ENCODE measurements at regions not wholly inside any gene's neighbourhood (a gene's known extent, or its start where the extent isn't known, plus 50 kb on each side); places are given as distances from the start of the nearest gene placed in this dataset.

- no peaks in the 10 kb centered on the region for H3K27me3 ChIP-seq (ENCODE audit: control insufficient read depth, insufficient read depth, low read length)
- no peak overlapping the region for H3K27ac ChIP-seq (ENCODE audit: low read length)
- no peaks in the 10 kb centered on the region for H3K4me1 ChIP-seq (ENCODE audit: control insufficient read depth, low read depth, low read length)
- no peaks in the 10 kb centered on the region for H3K36me3 ChIP-seq (ENCODE audit: control insufficient read depth, low read depth, low read length)
- H3K9ac ChIP-seq (ENCODE audit: low read length): no peak overlapping the region
- H3K4me3 ChIP-seq (ENCODE audit: low read length): no peak overlapping the region
- no peaks in the 10 kb centered on the region for H3K9me3 ChIP-seq (ENCODE audit: control insufficient read depth, low read depth, low read length)
These were observed 154.7 kb downstream of the ERMARD start for GRCh38 chr6:169906004-169906687.

GRCh38 chr6:169905041-169905807 is 153.8 kb downstream of the ERMARD start:
- Histone ChIP-seq H3K27me3 (ENCODE audit: control insufficient read depth, insufficient read depth, low read length) (no peaks in the 10 kb centered on the region), H3K4me3 (ENCODE audit: low read length) (no peak overlapping the region), H3K4me1 (ENCODE audit: control insufficient read depth, low read depth, low read length) (no peaks in the 10 kb centered on the region), H3K36me3 (ENCODE audit: control insufficient read depth, low read depth, low read length) (no peaks in the 10 kb centered on the region), H3K9me3 (ENCODE audit: control insufficient read depth, low read depth, low read length) (no peaks in the 10 kb centered on the region), H3K27ac (ENCODE audit: low read length) (no peak overlapping the region), H3K9ac (ENCODE audit: low read length) (no peak overlapping the region)

GRCh38 chr6:169904051-169904922 is 152.9 kb downstream of the ERMARD start:
- Histone ChIP-seq H3K27me3 (ENCODE audit: control insufficient read depth, insufficient read depth, low read length) (no peaks in the 10 kb centered on the region), H3K4me1 (ENCODE audit: control insufficient read depth, low read depth, low read length) (no peaks in the 10 kb centered on the region), H3K27ac (ENCODE audit: low read length) (no peak overlapping the region), H3K4me3 (ENCODE audit: low read length) (no peak overlapping the region), H3K36me3 (ENCODE audit: control insufficient read depth, low read depth, low read length) (no peaks in the 10 kb centered on the region), H3K9ac (ENCODE audit: low read length) (no peak overlapping the region), H3K9me3 (ENCODE audit: control insufficient read depth, low read depth, low read length) (no peaks in the 10 kb centered on the region)

GRCh38 chr6:169903122-169903521 is 151.7 kb downstream of the ERMARD start:
- H3K4me3 ChIP-seq (ENCODE audit: low read length): no peak overlapping the region
- no peak overlapping the region for H3K27ac ChIP-seq (ENCODE audit: low read length)
- H3K4me1 ChIP-seq (ENCODE audit: control insufficient read depth, low read depth, low read length): no peaks in the 10 kb centered on the region
- H3K36me3 ChIP-seq (ENCODE audit: control insufficient read depth, low read depth, low read length): no peaks in the 10 kb centered on the region
- no peak overlapping the region for H3K9ac ChIP-seq (ENCODE audit: low read length)
- H3K27me3 ChIP-seq (ENCODE audit: control insufficient read depth, insufficient read depth, low read length): no peaks in the 10 kb centered on the region
- no peaks in the 10 kb centered on the region for H3K9me3 ChIP-seq (ENCODE audit: control insufficient read depth, low read depth, low read length)

DNA sequence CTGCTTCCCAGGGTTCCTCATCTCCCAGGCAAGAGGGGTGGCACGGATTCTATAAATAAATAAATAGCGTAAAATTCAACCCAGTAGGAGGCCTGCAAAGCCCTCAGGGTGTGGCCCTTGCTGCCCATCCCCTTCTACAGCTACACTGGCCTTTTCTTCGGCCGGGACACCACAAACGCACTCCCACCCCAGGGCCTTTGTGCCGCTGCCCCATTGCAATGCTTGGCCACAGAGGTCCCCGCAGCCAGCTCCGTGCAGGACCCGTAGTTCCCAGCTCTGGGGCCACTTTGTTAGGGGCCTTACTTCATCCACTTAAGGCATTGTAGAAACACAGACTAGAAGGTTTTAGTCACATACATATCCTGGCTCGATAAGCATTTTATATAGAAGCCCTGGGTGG is 151.2 kb downstream of the ERMARD start:
- no peak overlapping the region for H3K9ac ChIP-seq (ENCODE audit: low read length)
- H3K27ac ChIP-seq (ENCODE audit: low read length): no peak overlapping the region
- no peaks in the 10 kb centered on the region for H3K27me3 ChIP-seq (ENCODE audit: control insufficient read depth, insufficient read depth, low read length)
- no peaks in the 10 kb centered on the region for H3K9me3 ChIP-seq (ENCODE audit: control insufficient read depth, low read depth, low read length)
- H3K36me3 ChIP-seq (ENCODE audit: control insufficient read depth, low read depth, low read length): no peaks in the 10 kb centered on the region
- no peaks in the 10 kb centered on the region for H3K4me1 ChIP-seq (ENCODE audit: control insufficient read depth, low read depth, low read length)
- H3K4me3 ChIP-seq (ENCODE audit: low read length): no peak overlapping the region

GRCh38 chr6:169902070-169902469 is 150.6 kb downstream of the ERMARD start:
- H3K9ac ChIP-seq (ENCODE audit: low read length): no peak overlapping the region
- no peak overlapping the region for H3K4me3 ChIP-seq (ENCODE audit: low read length)
- no peak overlapping the region for H3K27ac ChIP-seq (ENCODE audit: low read length)
- no peaks in the 10 kb centered on the region for H3K4me1 ChIP-seq (ENCODE audit: control insufficient read depth, low read depth, low read length)
- H3K27me3 ChIP-seq (ENCODE audit: control insufficient read depth, insufficient read depth, low read length): no peaks in the 10 kb centered on the region
- no peaks in the 10 kb centered on the region for H3K9me3 ChIP-seq (ENCODE audit: control insufficient read depth, low read depth, low read length)
- no peaks in the 10 kb centered on the region for H3K36me3 ChIP-seq (ENCODE audit: control insufficient read depth, low read depth, low read length)

DNA sequence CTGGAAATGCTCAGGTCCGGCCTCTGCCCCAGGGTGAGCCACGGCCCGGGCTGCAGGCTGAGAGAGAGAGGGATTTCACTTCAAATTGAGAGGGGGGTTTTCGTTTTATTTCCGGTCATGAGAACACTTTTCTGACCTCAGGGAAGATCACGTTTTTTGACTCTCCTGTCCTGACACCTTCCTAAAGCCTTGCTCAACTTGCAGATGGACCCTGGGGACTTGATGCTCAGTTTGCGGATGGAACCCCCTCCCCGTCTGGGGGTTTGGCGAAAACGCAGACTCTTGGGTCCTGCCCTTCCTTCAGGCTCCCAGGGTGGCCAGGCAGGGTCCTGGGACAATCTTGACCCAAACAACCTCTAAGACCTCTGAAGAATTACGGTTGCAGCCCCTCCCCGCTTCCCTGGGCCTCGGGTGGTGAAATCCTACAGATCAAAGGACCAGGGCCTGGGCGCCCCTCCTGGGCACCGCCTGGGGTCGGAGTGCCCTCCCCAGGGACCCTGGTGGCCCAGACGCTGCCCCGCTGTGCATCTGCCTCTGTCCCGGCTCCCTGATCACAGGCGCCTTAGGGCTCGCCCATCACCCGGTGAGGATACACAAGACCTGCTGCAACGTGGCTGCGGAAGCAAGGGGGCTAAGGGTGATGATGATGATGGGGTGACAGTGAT is 148.2 kb downstream of the ERMARD start:
- Histone ChIP-seq H3K27me3 (ENCODE audit: control insufficient read depth, insufficient read depth, low read length) (no peaks in the 10 kb centered on the region), H3K4me3 (ENCODE audit: low read length) (no peak overlapping the region), H3K4me1 (ENCODE audit: control insufficient read depth, low read depth, low read length) (no peaks in the 10 kb centered on the region), H3K27ac (ENCODE audit: low read length) (no peak overlapping the region), H3K9me3 (ENCODE audit: control insufficient read depth, low read depth, low read length) (no peaks in the 10 kb centered on the region), H3K9ac (ENCODE audit: low read length) (no peak overlapping the region), H3K36me3 (ENCODE audit: control insufficient read depth, low read depth, low read length) (no peaks in the 10 kb centered on the region)

GRCh38 chr6:169898788-169899480 is 147.5 kb downstream of the ERMARD start:
- Histone ChIP-seq H3K4me3 (ENCODE audit: low read length) (no peak overlapping the region), H3K4me1 (ENCODE audit: control insufficient read depth, low read depth, low read length) (no peaks in the 10 kb centered on the region), H3K27me3 (ENCODE audit: control insufficient read depth, insufficient read depth, low read length) (no peaks in the 10 kb centered on the region), H3K36me3 (ENCODE audit: control insufficient read depth, low read depth, low read length) (no peaks in the 10 kb centered on the region), H3K27ac (ENCODE audit: low read length) (no peak overlapping the region), H3K9me3 (ENCODE audit: control insufficient read depth, low read depth, low read length) (no peaks in the 10 kb centered on the region), H3K9ac (ENCODE audit: low read length) (no peak overlapping the region)

- H3K9me3 ChIP-seq (ENCODE audit: control insufficient read depth, low read depth, low read length): no peaks in the 10 kb centered on the region
- no peak overlapping the region for H3K27ac ChIP-seq (ENCODE audit: low read length)
- no peaks in the 10 kb centered on the region for H3K27me3 ChIP-seq (ENCODE audit: control insufficient read depth, insufficient read depth, low read length)
- H3K4me3 ChIP-seq (ENCODE audit: low read length): no peak overlapping the region
- no peaks in the 10 kb centered on the region for H3K36me3 ChIP-seq (ENCODE audit: control insufficient read depth, low read depth, low read length)
- no peaks in the 10 kb centered on the region for H3K4me1 ChIP-seq (ENCODE audit: control insufficient read depth, low read depth, low read length)
- H3K9ac ChIP-seq (ENCODE audit: low read length): no peak overlapping the region
These were observed 146.4 kb downstream of the ERMARD start for GRCh38 chr6:169897601-169898358.

DNA sequence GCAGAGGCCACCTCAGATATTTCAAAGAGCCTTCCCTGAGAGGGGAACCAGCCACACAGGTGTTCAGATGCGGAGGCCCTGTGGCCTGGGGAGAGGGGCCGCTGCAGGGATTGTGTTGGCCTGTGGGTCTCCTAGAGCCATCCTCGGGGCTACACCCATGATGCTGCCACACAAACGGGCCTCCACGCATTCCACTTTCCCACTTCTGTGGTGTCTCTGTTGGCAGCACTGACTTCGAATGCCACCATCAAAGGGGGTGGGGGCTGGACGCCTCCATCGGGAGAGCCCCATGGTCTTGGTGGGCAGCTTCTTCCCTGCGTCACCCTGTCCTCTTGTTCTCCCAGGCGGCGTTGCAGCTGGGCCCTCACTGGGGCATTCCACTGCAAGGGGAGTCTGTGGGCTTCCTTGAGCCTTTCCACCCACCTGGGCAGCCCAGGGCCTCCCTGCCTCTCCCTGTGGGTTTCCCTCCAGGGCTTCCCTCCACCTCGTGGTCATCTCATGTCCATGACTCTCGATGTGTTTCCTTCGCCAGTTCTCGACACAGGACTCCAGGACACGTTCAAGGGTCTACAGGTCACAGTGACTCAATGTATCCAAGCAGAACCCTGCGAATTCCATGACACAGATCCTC is 145.5 kb downstream of the ERMARD start:
- H3K27me3 ChIP-seq (ENCODE audit: control insufficient read depth, insufficient read depth, low read length): no peaks in the 10 kb centered on the region
- no peak overlapping the region for H3K9ac ChIP-seq (ENCODE audit: low read length)
- no peak overlapping the region for H3K27ac ChIP-seq (ENCODE audit: low read length)
- no peaks in the 10 kb centered on the region for H3K9me3 ChIP-seq (ENCODE audit: control insufficient read depth, low read depth, low read length)
- no peaks in the 10 kb centered on the region for H3K36me3 ChIP-seq (ENCODE audit: control insufficient read depth, low read depth, low read length)
- H3K4me3 ChIP-seq (ENCODE audit: low read length): no peak overlapping the region
- no peaks in the 10 kb centered on the region for H3K4me1 ChIP-seq (ENCODE audit: control insufficient read depth, low read depth, low read length)
